NCI-H1048 (cell line): ENCODE measurements at regions not wholly inside any gene's neighbourhood (a gene's known extent, or its start where the extent isn't known, plus 50 kb on each side); places are given as distances from the start of the nearest gene placed in this dataset.
"Not testable (repeated sequence)": the region's sequence is repeated elsewhere in the genome, so short reads cannot be mapped to it uniquely, and the experiment has no call there.

Experiments
- DNase-seq: peaks from one replicate; lab custom pipeline; 2025; lab: John Stamatoyannopoulos, UW

DNA sequence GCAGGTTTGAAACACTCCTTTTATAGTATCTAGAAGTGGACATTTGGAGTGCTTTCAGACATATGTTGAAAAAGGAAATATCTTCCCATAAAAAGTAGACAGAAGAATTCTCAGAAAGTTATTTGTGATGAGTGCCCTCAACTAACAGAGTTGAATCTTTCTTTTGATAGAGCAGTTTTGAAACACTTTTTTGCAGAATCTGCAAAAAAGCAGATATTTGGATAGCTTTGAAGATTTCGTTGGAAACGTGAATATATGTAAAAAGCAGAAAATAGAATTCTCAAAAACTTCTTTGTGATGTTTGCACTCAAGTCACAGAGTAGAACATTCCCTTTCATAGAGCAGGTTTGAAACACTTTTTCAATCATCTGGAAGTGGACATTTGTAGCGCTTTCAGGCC, 676.4 kb upstream of the ZNF337 start:
- DNase-seq, result not testable (repeated sequence)

DNA sequence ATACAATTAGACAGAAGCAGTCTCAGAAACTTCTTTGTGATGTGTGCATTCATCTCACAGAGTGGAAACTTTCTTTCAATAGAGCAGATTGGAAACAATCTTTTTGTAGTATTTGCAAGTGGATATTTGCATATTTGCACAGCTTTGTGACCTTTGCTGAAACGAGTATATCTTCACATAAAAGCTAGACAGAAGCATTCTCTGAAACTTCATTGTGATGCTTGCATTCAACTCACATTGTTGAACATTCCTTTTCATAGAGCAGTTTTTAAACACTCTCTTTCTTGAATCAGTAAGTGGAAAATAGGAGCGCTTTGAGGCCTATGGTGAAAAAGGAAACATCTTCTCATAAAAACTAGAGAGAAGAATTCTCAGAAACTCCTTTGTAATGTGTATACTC, 657.9 kb upstream of the ZNF337 start:
- no peak for DNase-seq

DNA sequence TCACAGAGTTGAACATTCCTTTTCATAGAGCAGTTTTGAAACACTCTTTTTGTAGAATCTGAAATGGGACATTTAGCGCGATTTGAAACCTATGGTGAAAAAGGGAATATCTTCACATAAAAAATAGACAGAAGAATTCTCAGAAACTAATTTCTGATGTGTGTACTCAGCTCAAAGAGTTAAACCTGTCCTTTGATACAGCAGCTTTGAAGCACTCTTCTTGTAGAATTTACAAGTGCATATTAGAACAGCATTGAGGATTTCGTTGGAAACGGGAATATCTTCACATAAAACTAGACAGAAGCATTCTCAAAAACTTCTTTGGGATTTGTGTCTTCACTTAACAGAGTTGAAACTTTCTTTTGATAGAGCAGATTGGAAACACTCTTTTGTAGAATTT, 650.7 kb upstream of the ZNF337 start:
- DNase-seq, result no peak

DNA sequence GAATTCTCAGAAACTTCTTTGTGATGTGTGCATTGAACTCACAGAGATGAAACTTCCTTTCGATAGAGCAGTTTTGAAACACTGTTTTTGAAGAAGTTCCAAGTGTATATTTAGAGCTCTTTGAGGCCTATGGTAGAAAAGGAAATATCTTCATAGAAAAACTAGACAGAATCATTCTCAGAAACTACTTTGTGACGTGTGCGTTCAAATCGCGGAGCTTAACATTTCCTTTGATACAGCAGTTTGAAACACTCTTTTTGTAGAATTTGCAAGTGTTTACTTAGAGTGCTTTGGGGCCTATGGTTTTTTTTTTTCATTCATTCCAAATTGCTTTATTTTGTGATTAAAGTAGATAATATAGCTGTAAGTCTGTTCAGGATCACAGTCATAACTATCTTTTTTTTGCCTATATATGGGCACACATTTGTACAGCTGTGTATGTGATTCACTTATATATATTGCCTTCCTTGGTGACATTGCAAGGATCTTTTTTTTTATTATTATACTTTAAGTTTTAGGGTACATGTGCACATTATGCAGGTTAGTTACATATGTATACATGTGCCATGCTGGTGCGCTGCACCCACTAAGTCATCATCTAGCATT, 643.9 kb upstream of the ZNF337 start:
- not testable (repeated sequence) for DNase-seq

DNA sequence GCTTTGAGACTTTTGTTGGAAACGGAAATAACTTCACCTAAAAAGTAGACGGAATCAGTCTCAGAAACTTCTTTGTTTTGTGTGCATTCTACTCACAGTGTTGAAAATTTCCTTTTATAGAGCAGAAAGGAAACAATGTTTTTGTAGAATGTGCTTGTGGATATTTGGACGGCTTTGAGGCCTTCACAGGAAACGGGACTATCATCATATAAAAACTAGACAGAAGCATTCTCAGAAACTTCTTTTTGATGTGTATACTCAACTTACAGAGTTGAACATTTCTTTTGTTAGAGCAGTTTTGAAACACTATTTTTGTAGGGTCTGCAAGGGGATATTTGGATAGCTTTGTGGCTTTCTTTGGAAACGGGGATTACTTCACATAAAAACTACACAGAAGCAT, 627.5 kb upstream of the ZNF337 start:
- DNase-seq, result no peak

DNA sequence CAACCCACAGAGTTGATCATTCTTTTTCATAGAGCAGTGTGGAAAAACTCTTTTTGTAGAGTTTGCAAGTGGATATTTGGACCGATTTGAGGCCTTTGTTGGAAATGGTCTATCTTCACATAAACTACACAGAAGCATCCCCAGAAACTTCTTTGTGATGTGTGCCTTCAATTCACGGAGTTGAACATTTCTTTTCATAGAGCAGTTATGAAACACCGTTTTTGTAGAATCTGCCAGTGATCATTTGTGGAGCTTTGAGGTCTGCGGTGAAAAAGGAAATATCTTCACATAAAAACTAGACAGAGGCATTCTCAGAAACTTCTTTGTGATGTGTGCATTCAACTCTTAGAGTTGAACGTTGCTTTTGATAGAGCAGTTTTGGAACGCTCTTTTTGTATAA, 618.4 kb upstream of the ZNF337 start:
- no peak for DNase-seq

DNA sequence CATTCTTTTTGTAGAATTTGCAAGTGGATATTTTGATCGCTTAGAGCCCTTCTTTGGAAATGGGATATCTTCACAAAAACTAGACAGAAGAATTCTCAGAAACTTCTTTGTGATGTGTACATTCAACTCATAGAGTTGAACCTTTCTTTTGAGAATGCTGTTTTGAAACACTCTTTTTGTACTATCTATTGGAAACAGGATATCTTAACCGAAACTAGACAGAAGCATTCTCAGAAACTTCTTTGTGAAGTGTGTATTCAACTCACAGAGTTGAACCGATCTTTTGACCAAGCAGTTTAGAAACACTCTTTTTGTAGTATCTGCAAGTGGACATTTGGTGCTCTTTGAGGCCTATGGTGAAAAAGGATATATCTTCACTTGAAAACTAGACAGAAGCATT, 613.1 kb upstream of the ZNF337 start:
- DNase-seq, result not testable (repeated sequence)

DNA sequence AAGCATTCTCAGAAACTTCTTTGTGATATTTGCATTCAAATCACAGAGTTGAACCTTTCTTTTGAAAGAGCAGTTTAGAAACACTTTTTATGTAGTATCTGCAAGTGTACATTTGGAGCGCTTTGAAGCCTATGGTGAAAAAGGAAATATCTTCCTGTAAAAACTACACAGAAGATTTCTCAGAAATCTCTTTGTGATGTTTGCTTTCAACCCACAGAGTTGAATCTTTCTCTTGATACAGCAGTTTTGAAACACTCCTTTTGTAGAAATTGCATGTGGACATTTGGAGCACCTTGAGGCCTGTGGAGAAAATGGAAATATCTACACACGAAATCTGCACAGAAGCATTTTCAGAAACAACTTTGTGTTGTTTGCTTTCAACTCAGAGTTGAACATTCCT, 612.3 kb upstream of the ZNF337 start:
- DNase-seq, result no peak

DNA sequence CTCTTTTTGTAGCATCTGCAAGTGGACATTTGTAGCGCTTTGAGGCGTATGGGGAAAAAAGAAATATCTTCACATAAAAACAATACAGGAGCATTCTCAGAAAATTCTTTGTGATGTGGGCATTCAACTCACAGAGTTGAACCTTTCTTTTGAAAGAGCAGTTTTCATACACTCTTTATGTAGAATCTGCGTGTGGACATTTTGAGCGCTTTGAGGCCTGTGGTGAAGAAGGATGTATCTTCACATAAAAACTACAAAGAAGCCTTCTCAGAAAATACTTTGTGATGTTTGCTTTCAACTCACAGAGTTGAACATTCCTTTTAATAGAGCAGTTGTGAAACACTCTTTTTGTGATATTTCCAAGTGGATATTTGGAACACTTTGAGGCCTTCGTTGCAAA, 598.4 kb upstream of the ZNF337 start:
- DNase-seq, result no peak

DNA sequence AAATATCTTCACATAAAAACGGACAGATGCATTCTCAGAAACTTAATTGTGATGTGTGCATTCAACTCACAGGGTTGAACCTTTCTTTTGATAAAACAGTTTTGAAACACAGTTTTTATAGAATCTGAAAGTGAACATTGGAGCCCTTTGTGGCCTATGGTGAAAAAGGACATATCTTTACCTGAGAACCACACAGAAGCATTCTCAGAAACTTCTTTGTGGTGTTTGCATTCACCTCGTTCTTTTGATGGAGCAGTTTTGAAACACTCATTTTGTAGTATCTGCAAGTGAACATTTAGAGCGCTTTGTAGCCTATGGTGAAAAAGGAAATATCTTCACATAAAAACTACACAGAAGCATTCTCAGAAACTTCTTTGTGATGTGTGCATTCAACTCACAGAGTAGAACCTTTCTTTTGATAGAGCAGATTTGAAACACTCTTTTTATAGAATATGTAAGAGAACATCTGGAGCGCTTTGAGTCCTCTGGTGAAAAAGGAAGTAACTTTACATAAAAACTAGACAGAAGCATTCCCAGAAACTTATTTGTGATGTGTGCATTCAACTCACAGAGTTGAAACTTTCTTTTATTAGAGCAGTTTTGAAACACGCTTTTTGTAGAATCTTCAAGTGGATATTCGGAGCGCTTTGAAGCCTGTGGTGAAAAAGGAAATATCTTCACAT, 591.9 kb upstream of the ZNF337 start:
- DNase-seq, result not testable (repeated sequence)

DNA sequence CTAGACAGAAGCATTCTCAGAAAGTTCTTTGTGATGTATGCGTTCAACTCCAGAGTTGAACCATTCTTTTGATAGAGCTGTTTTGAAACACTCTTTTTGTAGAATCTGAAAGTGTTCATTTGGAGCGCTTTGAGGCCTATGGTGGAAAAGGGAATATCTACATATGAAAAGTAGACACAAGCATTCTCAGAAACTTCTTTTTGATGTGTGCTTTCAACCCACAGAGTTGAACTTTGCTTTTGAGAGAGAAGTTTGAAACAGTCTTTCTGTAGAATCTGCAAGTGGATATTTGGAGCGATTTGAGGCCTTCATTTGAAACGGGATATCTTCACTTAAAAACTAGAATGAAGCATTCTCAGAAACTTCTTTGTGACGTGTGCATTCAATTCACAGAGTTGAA, 582.6 kb upstream of the ZNF337 start:
- DNase-seq, result no peak

DNA sequence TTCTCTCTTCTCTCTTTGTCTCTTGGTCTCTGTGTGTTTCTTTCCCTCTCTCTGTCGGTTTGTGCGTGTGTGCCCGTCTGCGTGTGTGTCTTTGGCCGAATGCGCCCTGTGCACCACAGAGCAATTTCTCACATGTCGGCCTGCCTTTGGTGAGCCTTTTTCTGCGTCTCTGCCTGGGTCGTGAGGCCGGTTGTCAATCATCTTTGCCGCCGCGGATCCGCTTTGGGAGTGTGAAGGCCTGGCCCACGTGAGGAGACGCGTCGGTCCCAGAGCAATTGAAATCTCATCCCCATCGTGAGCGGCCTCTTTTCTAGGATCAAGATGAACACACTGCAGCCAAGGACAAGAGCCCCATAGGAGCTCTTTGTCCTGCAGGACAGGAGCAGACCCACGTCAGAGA, 580.7 kb upstream of the ZNF337 start:
- DNase-seq, result no peak

DNA sequence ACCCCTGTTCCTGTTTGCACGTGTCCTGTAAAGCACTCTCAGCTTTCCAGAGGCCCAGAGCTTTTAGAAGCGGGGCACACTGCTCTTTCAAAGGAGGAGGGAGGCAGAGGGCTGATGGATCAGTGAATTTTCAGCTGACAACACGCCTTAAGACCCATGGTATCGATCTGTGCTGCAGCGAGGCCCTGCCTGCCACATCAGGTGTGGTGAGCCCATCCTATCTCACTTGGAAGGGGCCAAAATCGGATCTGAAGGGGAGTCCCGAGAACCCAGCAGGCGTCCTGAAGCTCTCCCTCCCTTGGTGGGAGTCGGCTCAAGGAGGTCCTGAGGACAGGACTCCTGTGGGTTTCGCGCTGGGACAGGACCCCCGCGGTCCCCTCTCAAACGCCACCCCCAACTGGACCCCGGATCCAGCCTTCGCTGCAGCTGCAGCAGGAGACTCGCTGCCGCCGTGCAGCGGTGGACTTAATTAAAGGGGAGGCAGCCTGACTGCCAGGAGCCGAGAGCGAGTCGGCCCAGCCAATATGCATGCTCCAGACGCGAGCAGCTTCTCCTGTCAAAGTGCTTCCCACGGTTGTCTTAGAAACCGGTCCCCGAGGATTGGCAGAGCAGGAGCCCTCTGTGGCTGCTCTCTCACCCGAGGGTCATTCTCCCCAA, 580.0 kb upstream of the ZNF337 start:
- DNase-seq, result no peak

DNA sequence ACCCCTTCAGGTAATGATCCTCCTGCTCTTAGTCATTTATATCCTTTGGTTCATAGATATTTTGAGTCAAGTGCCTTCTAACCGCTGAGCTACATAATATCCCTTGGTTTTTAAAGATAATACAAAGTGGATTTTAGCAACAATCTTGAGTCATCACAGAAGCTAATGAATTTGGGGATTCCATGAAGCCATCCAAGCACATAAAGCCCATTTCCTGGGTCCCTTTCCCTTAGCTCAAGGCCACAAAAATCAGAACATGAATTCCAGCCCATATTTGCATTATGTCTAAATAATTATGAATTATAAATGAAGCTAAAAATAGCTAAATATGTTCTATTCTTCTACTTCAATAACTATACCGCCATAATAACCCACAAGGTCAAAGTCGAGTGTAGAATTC, 572.1 kb upstream of the ZNF337 start:
- DNase-seq, result not testable (repeated sequence)

DNA sequence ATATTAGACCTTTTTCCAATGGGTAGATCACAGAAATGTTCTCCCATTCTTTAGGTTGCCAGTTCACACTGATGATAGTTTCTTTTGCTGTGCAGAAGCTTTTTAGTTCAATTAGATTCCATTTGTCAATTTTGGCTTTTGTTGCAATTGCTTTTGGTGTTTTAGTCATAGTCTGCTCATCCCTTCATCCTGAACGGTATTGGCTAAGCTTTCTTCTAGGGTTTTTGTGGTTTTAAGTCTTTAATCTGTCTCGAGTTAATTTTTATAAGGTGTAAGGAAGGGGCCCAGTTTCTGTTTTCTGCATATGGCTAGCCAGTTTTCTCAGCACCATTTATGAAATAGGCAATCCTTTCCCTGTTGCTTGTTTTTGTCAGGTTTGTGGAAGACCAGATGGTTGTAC, 564.3 kb upstream of the ZNF337 start:
- not testable (repeated sequence) for DNase-seq

DNA sequence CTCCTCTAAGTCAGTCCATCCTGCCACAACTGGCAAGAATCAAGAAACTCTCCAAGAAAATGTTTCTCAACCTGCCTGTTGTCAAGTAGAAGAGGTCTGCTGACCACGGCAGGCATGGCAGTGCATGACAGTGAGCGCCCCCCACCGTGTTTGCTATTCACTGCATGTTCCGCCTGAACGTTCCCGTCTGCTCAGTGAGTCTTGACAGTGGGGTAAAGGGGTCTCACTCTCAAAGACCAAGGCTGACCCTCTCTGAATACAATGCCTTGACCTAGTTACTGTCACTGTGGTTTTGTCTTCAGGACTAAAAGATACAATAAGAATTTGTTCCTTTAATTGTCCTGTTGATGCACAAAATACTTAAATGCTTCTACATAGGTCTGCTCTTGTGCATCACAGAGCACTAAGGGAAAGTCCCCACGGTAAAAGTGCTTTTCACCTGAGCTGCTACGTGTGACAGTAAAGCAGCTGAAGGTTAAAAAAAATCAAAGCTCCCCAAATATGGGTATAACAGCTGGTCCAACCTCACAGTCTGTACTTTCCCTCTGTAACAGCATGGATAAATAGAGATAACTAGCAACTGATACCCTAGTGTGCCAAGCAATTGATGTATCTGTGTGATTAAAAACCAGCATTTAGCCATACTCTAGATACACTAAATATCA, 555.8 kb upstream of the ZNF337 start:
- DNase-seq, result not testable (repeated sequence)

DNA sequence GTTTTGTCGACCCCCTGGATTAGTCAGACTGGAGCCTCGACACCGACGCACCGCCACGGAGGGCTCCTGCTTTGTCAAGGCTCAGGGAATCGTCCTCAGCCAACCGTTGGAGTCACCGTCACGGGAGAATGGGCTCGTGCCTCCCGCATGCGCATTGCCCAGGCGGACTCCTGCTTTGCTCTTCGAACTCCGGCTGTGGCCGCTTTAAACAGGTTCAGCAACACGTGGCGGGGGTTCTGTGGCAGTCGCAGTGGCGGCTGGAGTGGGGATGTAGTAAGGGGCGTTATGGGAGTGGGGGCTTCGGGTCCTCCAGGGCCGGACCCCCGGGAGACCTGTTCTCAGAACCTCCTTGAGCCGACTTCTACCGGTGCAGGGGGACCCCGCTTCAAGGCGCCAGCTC, 554.7 kb upstream of the ZNF337 start:
- not testable (repeated sequence) for DNase-seq

DNA sequence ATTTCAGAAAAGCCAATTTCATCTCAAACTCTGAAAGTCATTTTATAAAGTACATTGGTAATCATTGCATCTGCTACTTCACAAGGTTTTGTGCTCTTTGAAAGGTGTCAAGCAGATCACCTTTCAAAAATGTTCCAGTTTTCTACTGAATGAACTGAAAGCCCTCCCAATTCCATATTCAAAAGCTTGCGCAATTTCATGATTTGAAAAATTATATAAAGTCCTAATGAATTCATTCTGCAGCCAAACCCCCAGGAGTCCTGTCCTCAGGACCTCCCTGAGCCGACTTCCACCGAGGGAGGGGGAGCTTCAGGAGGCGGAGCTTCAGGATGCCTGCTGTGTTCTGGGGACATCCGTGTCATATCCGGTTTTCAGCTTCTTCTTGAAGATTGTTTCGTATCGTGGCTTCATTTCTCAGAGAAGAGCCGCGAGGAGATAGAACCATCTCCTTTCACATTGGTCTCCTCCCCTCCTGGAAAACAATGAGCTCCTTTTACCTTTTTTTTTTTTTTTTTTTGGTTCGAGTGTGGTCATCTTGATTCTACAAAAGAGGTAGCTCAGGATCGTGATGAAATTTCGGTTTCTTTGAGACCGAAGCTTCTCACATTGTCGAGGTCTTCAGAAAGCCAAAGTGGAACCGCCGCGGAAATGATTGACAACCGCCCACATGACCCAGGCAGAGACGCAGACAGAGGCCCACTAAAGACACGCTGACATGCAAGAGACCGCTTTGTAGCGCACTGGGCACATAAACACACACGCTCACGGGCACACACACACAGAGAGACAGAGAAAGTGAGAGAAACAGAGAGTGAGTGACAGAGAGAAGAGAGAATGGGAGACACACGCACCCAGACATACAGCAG, 553.8 kb upstream of the ZNF337 start:
- not testable (repeated sequence) for DNase-seq

DNA sequence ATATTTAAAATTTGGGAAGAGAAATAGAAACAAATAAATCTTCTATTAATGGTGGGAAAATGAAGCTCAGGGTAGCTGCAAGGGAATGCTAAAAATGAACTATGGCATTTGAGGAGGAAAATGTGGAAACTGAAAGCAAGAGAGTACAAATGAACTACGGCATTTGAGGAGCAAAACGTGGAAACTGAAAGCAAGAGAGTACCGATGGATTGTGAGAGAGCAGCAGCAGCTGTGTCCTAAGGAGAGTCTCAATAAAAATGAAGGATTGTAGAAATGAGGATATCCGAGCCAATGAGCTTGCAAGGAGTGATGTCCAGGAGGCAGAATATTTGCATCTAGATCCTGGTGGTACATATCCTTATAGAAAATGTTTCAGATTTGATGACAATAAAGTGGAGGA, 547.1 kb upstream of the ZNF337 start:
- DNase-seq, result no peak

DNA sequence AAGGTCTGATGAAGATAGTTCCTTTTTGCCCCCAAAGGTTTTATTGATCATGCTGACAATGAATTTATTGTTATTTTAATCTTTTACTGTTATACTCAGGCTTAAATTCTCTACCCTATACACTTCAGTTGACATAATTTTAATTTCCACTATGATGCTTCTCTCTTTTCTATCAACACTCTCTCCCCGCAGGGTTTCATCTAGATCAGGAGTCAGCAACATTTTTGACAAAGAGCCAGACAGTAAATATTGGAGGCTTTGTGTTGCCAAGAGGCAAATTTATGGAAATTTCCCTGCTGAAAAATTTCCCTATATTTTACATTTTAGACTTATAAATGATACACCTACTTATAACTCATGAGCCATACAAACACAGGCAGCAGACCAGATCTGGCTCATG, 524.0 kb upstream of the ZNF337 start:
- peak; percentile 56 for DNase-seq

DNA sequence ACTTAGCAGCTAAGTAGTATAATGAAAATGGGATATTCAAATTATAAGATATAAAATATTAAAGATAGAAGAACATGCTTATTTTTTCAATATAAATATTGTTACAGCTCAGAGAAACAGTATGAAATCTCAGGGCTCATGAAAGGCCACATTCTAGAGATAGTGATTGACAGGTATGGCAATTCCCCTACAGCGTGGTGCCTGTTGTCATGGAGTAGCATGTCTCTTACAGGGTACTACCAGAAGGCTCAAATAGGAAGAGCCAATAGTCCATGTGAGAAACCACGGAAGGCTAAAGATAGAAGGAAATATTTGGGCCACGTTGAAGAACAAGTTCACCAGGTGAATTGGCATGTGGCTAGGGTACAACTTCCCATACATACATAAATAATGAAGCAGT, 522.9 kb upstream of the ZNF337 start:
- DNase-seq, result not testable (repeated sequence)

DNA sequence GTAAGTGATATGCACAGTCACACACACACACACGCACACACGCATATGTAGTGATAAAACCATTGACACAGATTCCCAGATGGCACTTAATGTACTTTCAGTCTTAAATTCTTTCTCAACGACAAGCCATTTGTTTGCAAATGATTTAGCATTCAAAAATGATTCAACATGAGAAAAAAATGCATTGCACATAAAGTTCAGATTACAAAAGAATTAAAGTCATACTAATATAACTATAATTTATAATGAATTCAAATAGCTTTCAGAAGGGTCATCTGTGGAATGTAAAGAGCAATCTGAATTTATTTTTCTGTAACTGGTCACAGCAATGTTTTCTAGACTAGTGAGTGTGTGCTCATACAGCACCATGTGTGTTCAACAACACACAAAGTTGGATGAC, 521.6 kb upstream of the ZNF337 start:
- no peak for DNase-seq
